SK-N-SH (cell line): ENCODE measurements at regions not wholly inside any gene's neighbourhood (a gene's known extent, or its start where the extent isn't known, plus 50 kb on each side); places are given as distances from the start of the nearest gene placed in this dataset.

Source experiments
- CTCF ChIA-PET: fragments of 300-600, 350-600 bp; formaldehyde crosslinking; extraction: SDS; loops from one replicate; lab custom pipeline; 2021; lab: Yijun Ruan, JAX
- POLR2A ChIA-PET: fragments of 350-600 bp; sonication (Branson Sonifier 250); formaldehyde crosslinking; extraction: SDS; loops from one replicate; lab custom pipeline; 2020; ENCODE audit warnings: antibody characterized with exemption, inconsistent platforms; lab: Yijun Ruan, JAX
- DNase-seq: peaks from one replicate; pipeline ENCODE4 v3.0.0; 2012
- H2AFZ ChIP-seq: fragments of 200-600 bp; sonication (generic); 2 replicates; pipeline ENCODE4 v1.8.1; 2016; ENCODE audit warnings: antibody characterized with exemption, mild to moderate bottlenecking, low read depth
- H3F3A ChIP-seq: fragments of 200-600 bp; sonication (generic); replicated peaks from 2 replicates; pipeline ENCODE3; 2016; ENCODE audit warnings: antibody characterized with exemption, mild to moderate bottlenecking; ENCODE audit not compliant: insufficient read depth
- H3K27ac ChIP-seq, 2 experiments: fragments of 200-500 bp in 1 of 2; fragments of 200-600 bp in 1 of 2; sonication (Bioruptor generic) in 1 of 2; sonication (generic), shearing (Covaris generic) in 1 of 2; 2 replicates each; pipeline versions ENCODE4 v1.5.1 to v1.6.1; 2014 to 2016; ENCODE audit warnings: low read depth in 2 of 2, inconsistent platforms in 1 of 2, low read length in 1 of 2, mild to moderate bottlenecking in 1 of 2, mixed read lengths in 1 of 2
- H3K27me3 ChIP-seq: fragments of 200-600 bp; sonication (generic), shearing (Covaris generic); 2 replicates; pipeline ENCODE4 v1.6.1; 2016; ENCODE audit warnings: mixed run types; ENCODE audit not compliant: insufficient read depth
- H3K36me3 ChIP-seq, 2 experiments: fragments of 200-500 bp in 1 of 2; fragments of 200-600 bp in 1 of 2; sonication (Bioruptor generic) in 1 of 2; sonication (generic) in 1 of 2; replicated peaks in 1 of 2; 2 replicates each; pipeline versions ENCODE3 to v1.5.1; 2014 to 2016; ENCODE audit warnings: low read length in 1 of 2, mild to moderate bottlenecking in 1 of 2; ENCODE audit not compliant: insufficient read depth in 2 of 2, control insufficient read depth in 1 of 2
- H3K4me1 ChIP-seq, 2 experiments: fragments of 200-500 bp in 1 of 2; fragments of 200-600 bp in 1 of 2; sonication (Bioruptor generic) in 1 of 2; sonication (generic), shearing (Covaris generic) in 1 of 2; 2 replicates each; pipeline versions ENCODE4 v1.5.1 to v1.6.1; 2014 to 2016; ENCODE audit warnings: low read depth in 1 of 2, low read length in 1 of 2, mixed run types in 1 of 2; ENCODE audit not compliant: insufficient read depth in 2 of 2, control insufficient read depth in 1 of 2
- H3K4me2 ChIP-seq: fragments of 200-600 bp; sonication (generic), shearing (Covaris generic); 2 replicates; pipeline ENCODE4 v1.6.1; 2017; ENCODE audit warnings: mixed run types
- H3K4me3 ChIP-seq, 2 experiments: fragments of 200-500 bp in 1 of 2; fragments of 200-600 bp in 1 of 2; sonication (Bioruptor generic) in 1 of 2; sonication (generic), shearing (Covaris generic) in 1 of 2; 2 replicates each; pipeline versions ENCODE4 v1.5.1 to v1.8.1; 2014 to 2016; ENCODE audit warnings: low read depth in 2 of 2, inconsistent platforms in 1 of 2, low read length in 1 of 2, mild to moderate bottlenecking in 1 of 2, mixed read lengths in 1 of 2, moderate library complexity in 1 of 2
- H3K79me2 ChIP-seq: fragments of 200-600 bp; sonication (generic); 2 replicates; pipeline ENCODE4 v1.8.1; 2017; ENCODE audit warnings: mild to moderate bottlenecking; ENCODE audit not compliant: insufficient read depth
- H3K9ac ChIP-seq: fragments of 200-600 bp; sonication (generic); 2 replicates; pipeline ENCODE4 v1.6.1; 2017; ENCODE audit warnings: mixed run types
- H3K9me2 ChIP-seq: fragments of 200-600 bp; sonication (generic); 2 replicates; pipeline ENCODE4 v1.6.1; 2017; ENCODE audit warnings: mixed run types
- H3K9me3 ChIP-seq: fragments of 200-600 bp; sonication (generic); 2 replicates; pipeline ENCODE4 v1.6.1; 2017; ENCODE audit warnings: mixed run types, mild to moderate bottlenecking, moderate library complexity
- H4K20me1 ChIP-seq: fragments of 200-600 bp; sonication (generic); 2 replicates; pipeline ENCODE4 v1.6.1; 2017; ENCODE audit warnings: mild to moderate bottlenecking, mixed run types; ENCODE audit not compliant: insufficient read depth
- ELF1 ChIP-seq: IDR thresholded peaks from 2 replicates; pipeline ENCODE4 v1.4.0; 2012
- EZH2phosphoT487 ChIP-seq: fragments of 200-600 bp; sonication (generic); IDR thresholded peaks from 2 replicates; pipeline ENCODE4 v1.6.1; 2017; ENCODE audit warnings: low read depth, mixed run types, mild to moderate bottlenecking, antibody characterized with exemption, moderate library complexity, borderline replicate concordance
- FOXM1 ChIP-seq: IDR thresholded peaks from 2 replicates; pipeline ENCODE4 v1.4.0; 2012; ENCODE audit warnings: low read depth, mild to moderate bottlenecking
- GABPA ChIP-seq: IDR thresholded peaks from 2 replicates; pipeline ENCODE4 v1.4.0; 2012; ENCODE audit warnings: low read depth, mild to moderate bottlenecking
- MXI1 ChIP-seq: IDR thresholded peaks from 2 replicates; pipeline ENCODE4 v1.6.1; 2012; ENCODE audit warnings: mild to moderate bottlenecking, low read depth, low read length, improper control_type of control experiment
- NRF1 ChIP-seq: IDR thresholded peaks from 2 replicates; pipeline ENCODE4 v1.6.1; 2012; ENCODE audit warnings: low read depth, mild to moderate bottlenecking, low read length
- PBX3 ChIP-seq: IDR thresholded peaks from 2 replicates; pipeline ENCODE4; 2012
- REST ChIP-seq: IDR thresholded peaks from 2 replicates; pipeline ENCODE4 v1.6.1; 2012; ENCODE audit warnings: mild to moderate bottlenecking, low read depth, low read length, moderate library complexity
- RXRA ChIP-seq: IDR thresholded peaks from 2 replicates; pipeline ENCODE4 v1.4.0; 2012; ENCODE audit warnings: low read depth, mild to moderate bottlenecking, borderline replicate concordance
- SIN3A ChIP-seq: IDR thresholded peaks from 2 replicates; pipeline ENCODE4 v1.6.1; 2012; ENCODE audit warnings: low read depth, mild to moderate bottlenecking, low read length, moderate library complexity, borderline replicate concordance
- USF1 ChIP-seq: IDR thresholded peaks from 2 replicates; pipeline ENCODE4 v1.4.0; 2012; ENCODE audit warnings: low read depth, borderline replicate concordance
- WGBS: methylation state at CpG from one replicate; pipeline ENCODE4 v1.1.6; 2017; ENCODE audit warnings: low lambda C conversion rate; 5-methylcytosine and 5-hydroxymethylcytosine counted together

GRCh38 chr6:166078294-166078693 lies 89.4 kb downstream of the TBXT start:
- CTCF ChIA-PET: no interaction called here
- WGBS: 29% methylated on average over 3 of the region's 3 CpGs
- H3F3A ChIP-seq: no peaks in the 10 kb centered on the region
- no peak overlapping the region for H3K4me2 ChIP-seq
- H3K9ac ChIP-seq: no peak overlapping the region
- no peaks in the 10 kb centered on the region for H4K20me1 ChIP-seq
- H3K9me2 ChIP-seq: no peaks in the 10 kb centered on the region
- no peak for DNase-seq
- H3K79me2 ChIP-seq: no peaks in the 10 kb centered on the region
- H3K9me3 ChIP-seq: peaks cover 2% of the 10 kb centered on the region; the same call in 1 of the 2 replicates
- no peak overlapping the region for H3K4me3 ChIP-seq
- H3K36me3 ChIP-seq: no peaks in the 10 kb centered on the region
- no peaks in the 10 kb centered on the region for H3K27me3 ChIP-seq
- H2AFZ ChIP-seq: no peak overlapping the region
- no peak overlapping the region for H3K27ac ChIP-seq
- H3K4me1 ChIP-seq: no peaks in the 10 kb centered on the region; a peak in 1 of 4 replicates
- POLR2A ChIA-PET: no interaction called here
- TF ChIP-seq RXRA (no peak), GABPA (no peak), PBX3 (no peak)

- CTCF ChIA-PET: interaction anchor here (0.7 to 2.0 kb wide), 3 partner anchors 8 to 192 kb away, joined by 3 to 7 read pairs (median 3); no protein-coding TSS in a partner anchor
Measured at GRCh38 chr6:166076625-166077024, 91.0 kb downstream of the TBXT start.

More at GRCh38 chr6:166076625-166077024, 91.0 kb downstream of the TBXT start:
- TF ChIP-seq ELF1 (no peak), PBX3 (no peak), MXI1 (no peak), FOXM1 (no peak), EZH2phosphoT487 (no peak), NRF1 (no peak), USF1 (no peak), REST (no peak), GABPA (no peak), SIN3A (no peak)
- TF ChIP-seq, all 33 proteins: peak for 0
- H3K9me3 ChIP-seq: peaks cover 2% of the 10 kb centered on the region; the same call in 1 of the 2 replicates
- no peak overlapping the region for H3K9ac ChIP-seq
- no peaks in the 10 kb centered on the region; a peak in 1 of 4 replicates for H3K4me1 ChIP-seq
- H3K9me2 ChIP-seq: no peaks in the 10 kb centered on the region
- H2AFZ ChIP-seq: no peak overlapping the region
- H4K20me1 ChIP-seq: no peaks in the 10 kb centered on the region
- POLR2A ChIA-PET: no interaction called here
- H3K27ac ChIP-seq: no peak overlapping the region
- H3K4me2 ChIP-seq: no peak overlapping the region
- no peak for DNase-seq
- H3K79me2 ChIP-seq: no peaks in the 10 kb centered on the region
- H3K27me3 ChIP-seq: no peaks in the 10 kb centered on the region
- no peak overlapping the region for H3K4me3 ChIP-seq
- no peaks in the 10 kb centered on the region for H3K36me3 ChIP-seq
- H3F3A ChIP-seq: no peaks in the 10 kb centered on the region
- 44% methylated on average over 4 of the region's 4 CpGs for WGBS
